Peyer's patch (tissue), 4 donors: ENCODE measurements at regions not wholly inside any gene's neighbourhood (a gene's known extent, or its start where the extent isn't known, plus 50 kb on each side); places are given as distances from the start of the nearest gene placed in this dataset.
"Not testable (repeated sequence)": the region's sequence is repeated elsewhere in the genome, so short reads cannot be mapped to it uniquely, and the experiment has no call there.

Experiments used
- DNase-seq, 3 donors: peaks; one replicate each; pipeline ENCODE4 v3.0.0-alpha.2; 2017 to 2019
- H3K27ac ChIP-seq, 4 donors: fragments of 200-600 bp; sonication (generic); one replicate each; pipeline ENCODE4 v1.5.1; 2016 to 2019
- H3K27me3 ChIP-seq, 2 donors: fragments of 200-600 bp; sonication (generic); one replicate each; pipeline ENCODE4 v1.5.1; 2019
- H3K36me3 ChIP-seq, 3 donors: fragments of 200-600 bp; sonication (generic); one replicate each; pipeline ENCODE4 v1.5.1; 2016 to 2019
- H3K4me1 ChIP-seq, 4 donors: fragments of 200-600 bp; sonication (generic); one replicate each; pipeline ENCODE4 v1.5.1; 2016 to 2019
- H3K4me3 ChIP-seq, 4 donors: fragments of 200-600 bp; sonication (generic); 1 replicate in 3 of 4; 2 replicates in 1 of 4; pipeline ENCODE4 v1.5.1; 2016 to 2019; ENCODE audit warnings: mild to moderate bottlenecking in 1 of 4
- H3K9me3 ChIP-seq, 4 donors: fragments of 200-600 bp; sonication (generic); one replicate each; pipeline ENCODE4 v1.5.1; 2016 to 2019; ENCODE audit warnings: mild to moderate bottlenecking in 1 of 4
- POLR2A ChIP-seq, 2 donors: fragments of 450-650 bp; IDR thresholded peaks; one replicate each; pipeline ENCODE4 v1.5.1; 2017; ENCODE audit warnings: antibody characterized with exemption in 2 of 2, mild to moderate bottlenecking in 2 of 2, moderate library complexity in 2 of 2
- TF ChIP-seq, protein P1 (sequence below), 6 experiments: fragments of 450-650 bp in 4 of 6; fragments of 200-600 bp in 2 of 6; sonication (generic) in 1 of 6; IDR thresholded peaks; one replicate each; pipeline ENCODE4 v1.5.1; 2017 to 2019; ENCODE audit warnings: antibody characterized with exemption in 6 of 6, mild to moderate bottlenecking in 3 of 6, moderate library complexity in 1 of 6

- no peak for DNase-seq
- no peaks in the 10 kb centered on the region for H3K36me3 ChIP-seq
- TF ChIP-seq, protein P1, sequence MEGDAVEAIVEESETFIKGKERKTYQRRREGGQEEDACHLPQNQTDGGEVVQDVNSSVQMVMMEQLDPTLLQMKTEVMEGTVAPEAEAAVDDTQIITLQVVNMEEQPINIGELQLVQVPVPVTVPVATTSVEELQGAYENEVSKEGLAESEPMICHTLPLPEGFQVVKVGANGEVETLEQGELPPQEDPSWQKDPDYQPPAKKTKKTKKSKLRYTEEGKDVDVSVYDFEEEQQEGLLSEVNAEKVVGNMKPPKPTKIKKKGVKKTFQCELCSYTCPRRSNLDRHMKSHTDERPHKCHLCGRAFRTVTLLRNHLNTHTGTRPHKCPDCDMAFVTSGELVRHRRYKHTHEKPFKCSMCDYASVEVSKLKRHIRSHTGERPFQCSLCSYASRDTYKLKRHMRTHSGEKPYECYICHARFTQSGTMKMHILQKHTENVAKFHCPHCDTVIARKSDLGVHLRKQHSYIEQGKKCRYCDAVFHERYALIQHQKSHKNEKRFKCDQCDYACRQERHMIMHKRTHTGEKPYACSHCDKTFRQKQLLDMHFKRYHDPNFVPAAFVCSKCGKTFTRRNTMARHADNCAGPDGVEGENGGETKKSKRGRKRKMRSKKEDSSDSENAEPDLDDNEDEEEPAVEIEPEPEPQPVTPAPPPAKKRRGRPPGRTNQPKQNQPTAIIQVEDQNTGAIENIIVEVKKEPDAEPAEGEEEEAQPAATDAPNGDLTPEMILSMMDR (IDR thresholded peaks at IDR 0.05), result no peak
- TF ChIP-seq POLR2A (IDR thresholded peaks at IDR 0.05), result no peak
- no peak overlapping the region for H3K27ac ChIP-seq
- peaks cover 0 to 4% (median 0%) of the 10 kb centered on the region in 4 donors for H3K9me3 ChIP-seq
- no peak overlapping the region for H3K4me3 ChIP-seq
- H3K4me1 ChIP-seq, result no peaks in the 10 kb centered on the region
- no peaks in the 10 kb centered on the region for H3K27me3 ChIP-seq
Observed at GRCh38 chr7:9391984-9392383, 958.6 kb downstream of the NXPH1 start.

DNA sequence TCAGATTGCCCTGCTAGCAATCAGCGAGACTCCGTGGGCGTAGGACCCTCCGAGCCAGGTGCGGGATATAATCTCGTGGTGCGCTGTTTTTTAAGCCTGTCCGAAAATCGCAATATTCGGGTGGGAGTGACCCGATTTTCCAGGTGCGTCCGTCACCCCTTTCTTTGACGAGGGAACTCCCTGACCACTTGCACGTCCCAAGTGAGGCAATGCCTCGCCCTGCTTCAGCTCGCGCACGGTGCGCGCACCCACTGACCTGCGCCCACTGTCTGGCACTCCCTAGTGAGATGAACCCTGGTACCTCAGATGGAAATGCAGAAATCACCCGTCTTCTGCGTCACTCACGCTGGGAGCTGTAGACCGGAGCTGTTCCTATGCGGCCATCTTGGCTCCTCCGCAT, 971.0 kb downstream of the NXPH1 start:
- H3K4me3 ChIP-seq, DNase-seq, H3K27me3 ChIP-seq, H3K4me1 ChIP-seq, H3K9me3 ChIP-seq, H3K36me3 ChIP-seq, H3K27ac ChIP-seq: not testable (repeated sequence)

GRCh38 chr7:9407816-9408215, 974.4 kb downstream of the NXPH1 start:
- no peaks in the 10 kb centered on the region for H3K36me3 ChIP-seq
- no peak overlapping the region for H3K4me3 ChIP-seq
- TF ChIP-seq, protein P1 (IDR thresholded peaks at IDR 0.05), result no peak
- TF ChIP-seq POLR2A (IDR thresholded peaks at IDR 0.05), result no peak
- no peaks in the 10 kb centered on the region for H3K27me3 ChIP-seq
- DNase-seq, result no peak
- no peaks in the 10 kb centered on the region for H3K4me1 ChIP-seq
- no peaks in the 10 kb centered on the region for H3K9me3 ChIP-seq
- no peak overlapping the region for H3K27ac ChIP-seq

GRCh38 chr7:9453521-9453920, 1020.1 kb downstream of the NXPH1 start:
- TF ChIP-seq POLR2A (IDR thresholded peaks at IDR 0.05), result no peak
- TF ChIP-seq, protein P1 (IDR thresholded peaks at IDR 0.05), result no peak
- no peaks in the 10 kb centered on the region for H3K36me3 ChIP-seq

DNA sequence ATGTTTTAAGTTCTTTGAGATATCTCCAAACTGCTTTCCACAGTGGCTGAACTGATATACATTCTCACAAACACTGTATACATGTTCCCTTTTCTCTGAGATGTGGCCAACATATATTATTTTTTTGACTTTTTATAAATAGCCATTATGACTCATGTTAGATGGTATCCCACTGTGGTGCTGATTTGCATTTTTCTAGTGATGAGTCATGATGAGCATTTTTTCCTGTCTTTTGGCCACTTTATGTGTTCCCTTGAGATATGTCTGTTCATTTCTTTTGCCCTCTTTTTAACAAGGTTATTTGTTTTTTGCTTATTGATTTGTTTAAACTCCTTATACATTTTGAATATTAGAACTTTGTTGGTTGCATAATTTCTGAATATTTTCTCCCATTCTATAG, 1055.1 kb downstream of the NXPH1 start:
- H3K4me3 ChIP-seq, result no peak overlapping the region
- no peak for DNase-seq
- no peak overlapping the region for H3K27ac ChIP-seq

More at GRCh38 chr7:9453521-9453920, 1020.1 kb downstream of the NXPH1 start:
- Histone ChIP-seq H3K4me1 (no peaks in the 10 kb centered on the region), H3K27ac (no peak overlapping the region), H3K4me3 (no peak overlapping the region), H3K9me3 (no peaks in the 10 kb centered on the region), H3K27me3 (no peaks in the 10 kb centered on the region)
- no peak for DNase-seq

GRCh38 chr7:9498303-9498702, 1064.9 kb downstream of the NXPH1 start:
- Histone ChIP-seq H3K27me3 (no peaks in the 10 kb centered on the region), H3K9me3 (no peaks in the 10 kb centered on the region), H3K4me3 (no peak overlapping the region), H3K36me3 (no peaks in the 10 kb centered on the region), H3K4me1 (no peaks in the 10 kb centered on the region), H3K27ac (no peak overlapping the region)
- TF ChIP-seq, protein P1 (IDR thresholded peaks at IDR 0.05), result no peak
- TF ChIP-seq POLR2A (IDR thresholded peaks at IDR 0.05), result no peak
- DNase-seq, result no peak

More for the DNA sequence above, 1055.1 kb downstream of the NXPH1 start:
- Histone ChIP-seq H3K36me3 (no peaks in the 10 kb centered on the region), H3K27me3 (no peaks in the 10 kb centered on the region), H3K9me3 (no peaks in the 10 kb centered on the region), H3K4me1 (no peaks in the 10 kb centered on the region)
- TF ChIP-seq, protein P1 (IDR thresholded peaks at IDR 0.05), result no peak
- no peak for TF ChIP-seq POLR2A (IDR thresholded peaks at IDR 0.05)
